Keratinocyte (primary cell): ENCODE measurements at regions not wholly inside any gene's neighbourhood (a gene's known extent, or its start where the extent isn't known, plus 50 kb on each side); places are given as distances from the start of the nearest gene placed in this dataset.

Experiments
- DNase-seq: peaks from one replicate; pipeline ENCODE4 v3.0.0-alpha.2; 2011; ENCODE audit warnings: low read depth, missing footprints, low spot score
- FAIRE-seq: peaks from 2 replicates; lab custom pipeline; 2011; peaks lifted over from hg19 to GRCh38; lab: Jason Lieb, UNC
- H2AFZ ChIP-seq: 2 replicates; pipeline ENCODE4 v1.6.0; 2012; ENCODE audit warnings: low read length, control low read depth, inconsistent platforms; ENCODE audit not compliant: control insufficient read depth
- H3K27ac ChIP-seq: 2 replicates; pipeline ENCODE4 v1.5.1; 2011; ENCODE audit warnings: low read length; ENCODE audit not compliant: control insufficient read depth, insufficient read depth
- H3K27me3 ChIP-seq: 3 replicates; pipeline ENCODE4 v1.6.0; 2011; ENCODE audit warnings: low read length; ENCODE audit not compliant: control insufficient read depth, insufficient read depth; ENCODE audit errors: extremely low read depth
- H3K36me3 ChIP-seq, 2 experiments: 2 replicates in 1 of 2; 3 replicates in 1 of 2; pipeline ENCODE4 v1.5.1; 2011; ENCODE audit warnings: low read length in 2 of 2, mild to moderate bottlenecking in 1 of 2; ENCODE audit not compliant: control insufficient read depth in 2 of 2, insufficient read depth in 2 of 2; ENCODE audit errors: extremely low read depth in 1 of 2
- H3K4me1 ChIP-seq: 3 replicates; pipeline ENCODE4 v1.5.1; 2011; ENCODE audit warnings: low read length; ENCODE audit not compliant: control insufficient read depth, insufficient read depth; ENCODE audit errors: extremely low read depth
- H3K4me2 ChIP-seq: 3 replicates; pipeline ENCODE4 v1.6.0; 2011; ENCODE audit warnings: low read depth, low read length; ENCODE audit not compliant: control insufficient read depth, insufficient read depth; ENCODE audit errors: extremely low read depth
- H3K4me3 ChIP-seq, 3 experiments: fragments of 200-600 bp in 1 of 3; sonication (generic) in 1 of 3; 2 replicates in 2 of 3; 3 replicates in 1 of 3; pipeline ENCODE4 v1.5.1; 2011 to 2016; ENCODE audit warnings: low read length in 3 of 3, mild to moderate bottlenecking in 3 of 3, control low read depth in 2 of 3, inconsistent platforms in 1 of 3, low read depth in 1 of 3, mixed read lengths in 1 of 3, mixed run types in 1 of 3, moderate library complexity in 1 of 3; ENCODE audit not compliant: control insufficient read depth in 2 of 3, insufficient read depth in 2 of 3; ENCODE audit errors: extremely low read depth in 1 of 3
- H3K79me2 ChIP-seq: 2 replicates; pipeline ENCODE4 v1.6.0; 2012; ENCODE audit warnings: low read length; ENCODE audit not compliant: control insufficient read depth, insufficient read depth
- H3K9ac ChIP-seq: 3 replicates; pipeline ENCODE4 v1.6.0; 2011; ENCODE audit warnings: low read length; ENCODE audit not compliant: control insufficient read depth, insufficient read depth; ENCODE audit errors: extremely low read depth
- H3K9me1 ChIP-seq: 3 replicates; pipeline ENCODE4 v1.6.0; 2011; ENCODE audit warnings: low read length; ENCODE audit not compliant: control insufficient read depth, insufficient read depth; ENCODE audit errors: extremely low read depth
- H3K9me3 ChIP-seq: 2 replicates; pipeline ENCODE4 v1.5.1; 2012; ENCODE audit warnings: low read depth, low read length; ENCODE audit not compliant: control insufficient read depth
- H4K20me1 ChIP-seq: 3 replicates; pipeline ENCODE4 v1.6.0; 2011; ENCODE audit warnings: low read length; ENCODE audit not compliant: control insufficient read depth, insufficient read depth; ENCODE audit errors: extremely low read depth
- EZH2 ChIP-seq: IDR thresholded peaks from one replicate; pipeline ENCODE4 v1.6.1; 2012; ENCODE audit warnings: inconsistent platforms, mild to moderate bottlenecking, low read length, moderate library complexity
- dilution Hi-C: fragments of 300-500 bp; cut with MboI; formaldehyde crosslinking; loops from one replicate; pipeline ENCODE4 v1.7.0; 2020; ENCODE audit warnings: low sequenced_read_pairs; ENCODE audit not compliant: extremely low pct_ligation_motif_present
- TF ChIP-seq, protein P1 (sequence below), 3 experiments: IDR thresholded peaks in 1 of 3; conservative IDR thresholded peaks in 1 of 3; optimal IDR thresholded peaks in 1 of 3; 2 replicates in 2 of 3; 3 replicates in 1 of 3; pipeline versions ENCODE3 to v1.5.1; 2011; ENCODE audit warnings: low read length in 3 of 3, mild to moderate bottlenecking in 3 of 3, moderate library complexity in 2 of 3, control low read depth in 1 of 3, inconsistent platforms in 1 of 3; ENCODE audit not compliant: insufficient read depth in 2 of 3; ENCODE audit errors: extremely low read depth in 1 of 3

DNA sequence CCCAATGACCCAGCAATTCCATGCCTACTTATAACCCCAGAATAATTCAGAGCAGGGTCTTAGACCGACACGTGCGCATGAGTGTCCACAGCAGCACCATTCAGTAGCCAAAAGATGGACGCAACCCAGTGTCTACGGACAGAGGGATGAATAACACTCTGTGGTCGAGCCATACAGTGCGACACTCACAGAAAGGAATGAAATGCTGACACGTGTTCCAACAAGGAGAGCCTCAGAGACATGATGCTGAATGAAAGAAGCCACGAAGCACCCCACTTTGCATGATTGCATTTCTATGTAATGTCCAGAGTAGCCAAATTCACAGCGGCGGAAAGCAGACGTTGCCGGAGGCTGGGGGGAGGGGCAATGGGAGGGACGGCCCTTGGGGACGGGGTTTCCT lies 134.4 kb downstream of the CTTN start:
- Histone ChIP-seq H3K27ac (no peak overlapping the region), H3K9me3 (peaks cover 23% of the 10 kb centered on the region), H3K4me1 (no peaks in the 10 kb centered on the region), H4K20me1 (no peaks in the 10 kb centered on the region), H3K4me3 (no peak overlapping the region), H3K9ac (no peak overlapping the region), H2AFZ (no peak overlapping the region), H3K79me2 (no peaks in the 10 kb centered on the region), H3K9me1 (no peaks in the 10 kb centered on the region), H3K36me3 (no peaks in the 10 kb centered on the region), H3K4me2 (no peak overlapping the region), H3K27me3 (no peaks in the 10 kb centered on the region)
- FAIRE-seq (no peak), DNase-seq (no peak)
- dilution Hi-C loops = no loop called here
- no peak for TF ChIP-seq EZH2
- TF ChIP-seq, protein P1, sequence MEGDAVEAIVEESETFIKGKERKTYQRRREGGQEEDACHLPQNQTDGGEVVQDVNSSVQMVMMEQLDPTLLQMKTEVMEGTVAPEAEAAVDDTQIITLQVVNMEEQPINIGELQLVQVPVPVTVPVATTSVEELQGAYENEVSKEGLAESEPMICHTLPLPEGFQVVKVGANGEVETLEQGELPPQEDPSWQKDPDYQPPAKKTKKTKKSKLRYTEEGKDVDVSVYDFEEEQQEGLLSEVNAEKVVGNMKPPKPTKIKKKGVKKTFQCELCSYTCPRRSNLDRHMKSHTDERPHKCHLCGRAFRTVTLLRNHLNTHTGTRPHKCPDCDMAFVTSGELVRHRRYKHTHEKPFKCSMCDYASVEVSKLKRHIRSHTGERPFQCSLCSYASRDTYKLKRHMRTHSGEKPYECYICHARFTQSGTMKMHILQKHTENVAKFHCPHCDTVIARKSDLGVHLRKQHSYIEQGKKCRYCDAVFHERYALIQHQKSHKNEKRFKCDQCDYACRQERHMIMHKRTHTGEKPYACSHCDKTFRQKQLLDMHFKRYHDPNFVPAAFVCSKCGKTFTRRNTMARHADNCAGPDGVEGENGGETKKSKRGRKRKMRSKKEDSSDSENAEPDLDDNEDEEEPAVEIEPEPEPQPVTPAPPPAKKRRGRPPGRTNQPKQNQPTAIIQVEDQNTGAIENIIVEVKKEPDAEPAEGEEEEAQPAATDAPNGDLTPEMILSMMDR (optimal IDR thresholded peaks at IDR 0.05 in 1 of 3, IDR thresholded peaks at IDR 0.05 in 1 of 3, conservative IDR thresholded peaks at IDR 0.05 in 1 of 3; ENCODE audit: extremely low read depth in 1 of 3, insufficient read depth in 2 of 3, low read length in 3 of 3) = no peak

DNA sequence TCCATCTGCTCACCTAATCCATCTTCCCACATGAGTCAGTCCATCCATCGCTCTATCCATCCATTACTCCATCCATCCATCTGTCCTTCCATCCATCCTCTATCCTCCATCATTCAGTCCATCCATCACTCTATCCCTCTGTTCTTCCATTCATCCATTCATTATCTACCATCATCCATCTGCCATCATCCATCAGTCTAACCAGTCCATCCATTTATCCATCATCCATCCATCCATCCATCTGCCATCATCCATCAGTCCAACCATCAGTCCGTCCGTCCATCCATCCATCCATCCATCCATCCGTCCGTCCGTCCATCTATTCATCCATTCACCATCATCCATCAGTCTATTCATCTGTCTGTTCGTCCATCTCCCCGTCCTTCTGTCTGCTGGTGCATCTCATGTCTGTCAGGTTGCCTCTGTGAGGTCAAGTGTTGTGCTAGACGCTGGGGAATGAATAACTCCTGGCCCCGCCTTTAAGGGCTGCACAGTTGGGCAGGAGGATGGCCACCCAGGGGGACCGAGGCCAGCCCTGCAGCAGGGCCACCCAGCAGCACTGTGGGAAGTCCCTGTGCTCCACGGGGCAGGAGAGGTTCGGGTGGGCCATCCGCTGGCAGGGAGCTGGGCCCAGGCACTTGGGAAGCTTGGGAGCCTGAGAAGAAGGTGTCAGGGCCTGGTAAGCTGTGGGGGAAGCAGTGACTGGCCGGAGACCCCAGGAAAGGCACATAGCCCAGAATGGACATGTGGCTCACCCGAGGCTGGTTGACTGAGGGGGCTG lies 137.1 kb downstream of the CTTN start:
- H4K20me1 ChIP-seq = no peaks in the 10 kb centered on the region
- H2AFZ ChIP-seq = no peak overlapping the region
- FAIRE-seq = no peak
- H3K4me1 ChIP-seq = no peaks in the 10 kb centered on the region
- TF ChIP-seq EZH2 = no peak
- TF ChIP-seq, protein P1 (optimal IDR thresholded peaks at IDR 0.05 in 1 of 3, IDR thresholded peaks at IDR 0.05 in 1 of 3, conservative IDR thresholded peaks at IDR 0.05 in 1 of 3; ENCODE audit: extremely low read depth in 1 of 3, insufficient read depth in 2 of 3, low read length in 3 of 3) = no peak
- no peaks in the 10 kb centered on the region for H3K9me1 ChIP-seq
- H3K27me3 ChIP-seq = no peaks in the 10 kb centered on the region
- dilution Hi-C loops = no loop called here
- no peak for DNase-seq
- H3K9ac ChIP-seq = no peak overlapping the region
- no peak overlapping the region for H3K4me2 ChIP-seq
- no peak overlapping the region for H3K4me3 ChIP-seq
- no peak overlapping the region for H3K27ac ChIP-seq
- peaks cover 16% of the 10 kb centered on the region for H3K9me3 ChIP-seq
- H3K79me2 ChIP-seq = no peaks in the 10 kb centered on the region
- H3K36me3 ChIP-seq = no peaks in the 10 kb centered on the region
